A549 (cell line): ENCODE measurements at regions not wholly inside any gene's neighbourhood (a gene's known extent, or its start where the extent isn't known, plus 50 kb on each side); places are given as distances from the start of the nearest gene placed in this dataset.

ENCODE experiments used
- ATAC-seq, 2 experiments: fragments of 200-7000 bp in 1 of 2; fragments of >200 bp in 1 of 2; cut with Nextera tagmentation in 1 of 2; cut with Tn5 transposase in 1 of 2; 3 replicates each; pipeline versions ENCODE4 v1.8.0 to v1.9.1; 2018 to 2020; ENCODE audit warnings: mild to moderate bottlenecking in 1 of 2, moderate library complexity in 1 of 2
- CTCF ChIA-PET: fragments of 300-600 bp; sonication (Branson Sonifier 250); formaldehyde crosslinking; extraction: SDS; loops from one replicate; lab custom pipeline; 2021; ENCODE audit warnings: antibody characterized with exemption, inconsistent platforms; lab: Yijun Ruan, JAX
- POLR2A ChIA-PET: fragments of 350-600 bp; formaldehyde crosslinking; extraction: SDS; loops from one replicate; lab custom pipeline; 2021; ENCODE audit warnings: antibody characterized with exemption, inconsistent platforms; lab: Yijun Ruan, JAX
- DNase-seq, 2 experiments: peaks; one replicate each; pipeline versions ENCODE4 v3.0.0 to v3.0.0-alpha.2; 2011 to 2016; ENCODE audit warnings: low read depth in 1 of 2, low spot score in 1 of 2
- FAIRE-seq: peaks from 2 replicates; lab custom pipeline; 2011; peaks lifted over from hg19 to GRCh38; lab: Jason Lieb, UNC
- H3K27ac ChIP-seq, 2 experiments: fragments of >200 bp; sonication (Bioruptor Twin); formaldehyde crosslinking; 3 replicates each; pipeline ENCODE4 v1.5.1; 2016 to 2017
- H3K4me1 ChIP-seq: fragments of >200 bp; sonication (Bioruptor Twin); formaldehyde crosslinking; 3 replicates; pipeline ENCODE4 v1.6.1; 2016
- H3K4me2 ChIP-seq: fragments of >200 bp; sonication (Bioruptor Twin); formaldehyde crosslinking; 3 replicates; pipeline ENCODE4 v1.6.1; 2016
- H3K4me3 ChIP-seq: fragments of >200 bp; sonication (Bioruptor Twin); formaldehyde crosslinking; 3 replicates; pipeline ENCODE4 v1.5.1; 2016
- H3K9me3 ChIP-seq: fragments of >200 bp; sonication (Bioruptor Twin); formaldehyde crosslinking; 3 replicates; pipeline ENCODE4 v1.6.1; 2016
- BCL3 ChIP-seq: fragments of >200 bp; sonication (Bioruptor Twin); formaldehyde crosslinking; IDR thresholded peaks from 3 replicates; pipeline ENCODE4 v1.6.1; 2016
- CEBPB ChIP-seq, 2 experiments: fragments of >200 bp in 1 of 2; sonication (Bioruptor Twin) in 1 of 2; formaldehyde crosslinking in 1 of 2; IDR thresholded peaks; 2 replicates each; pipeline ENCODE4 v1.6.1; 2012 to 2016
- CHD2 ChIP-seq: fragments of 150-350 bp; IDR thresholded peaks from 2 replicates; pipeline ENCODE4 v1.6.1; 2014; ENCODE audit warnings: low read length; ENCODE audit not compliant: partially characterized antibody
- CHD4 ChIP-seq: fragments of 200-600 bp; sonication (generic); IDR thresholded peaks from 2 replicates; pipeline ENCODE4 v1.6.1; 2016; ENCODE audit warnings: antibody characterized with exemption, mild to moderate bottlenecking, borderline replicate concordance
- E2F6 ChIP-seq: IDR thresholded peaks from 2 replicates; pipeline ENCODE4 v1.6.1; 2012; ENCODE audit warnings: low read depth, borderline replicate concordance
- ESRRA ChIP-seq: fragments of 150-350 bp; IDR thresholded peaks from 2 replicates; pipeline ENCODE4 v1.6.1; 2014; ENCODE audit warnings: mild to moderate bottlenecking, low read length, borderline replicate concordance
- FOSB ChIP-seq: fragments of 250-450 bp; sonication (Bioruptor Pico); IDR thresholded peaks from 2 replicates; pipeline ENCODE4 v1.5.0; 2020; ENCODE audit warnings: mild to moderate bottlenecking, moderate library complexity
- FOSL2 ChIP-seq, 2 experiments: fragments of 450-650 bp in 1 of 2; fragments of >200 bp in 1 of 2; sonication (Bioruptor Twin) in 1 of 2; formaldehyde crosslinking; IDR thresholded peaks; 2 replicates each; pipeline versions ENCODE4 v1.5.0 to v1.6.1; 2016 to 2020; ENCODE audit warnings: mild to moderate bottlenecking in 1 of 2, moderate library complexity in 1 of 2
- FOXS1 ChIP-seq: fragments of 250-450 bp; sonication (Bioruptor Pico); IDR thresholded peaks from 2 replicates; pipeline ENCODE4 v1.5.0; 2020; ENCODE audit warnings: mild to moderate bottlenecking, moderate library complexity
- GATA3 ChIP-seq: IDR thresholded peaks from 2 replicates; pipeline ENCODE4 v1.6.1; 2012; ENCODE audit warnings: borderline replicate concordance
- HEYL ChIP-seq: fragments of 250-450 bp; sonication (Bioruptor Pico); IDR thresholded peaks from 2 replicates; pipeline ENCODE4 v1.8.0; 2021; ENCODE audit warnings: mild to moderate bottlenecking, moderate library complexity
- HOXA7 ChIP-seq: fragments of 250-450 bp; sonication (Bioruptor Pico); IDR thresholded peaks from 2 replicates; pipeline ENCODE4 v1.5.0; 2020; ENCODE audit warnings: mild to moderate bottlenecking, moderate library complexity
- HOXB13 ChIP-seq: fragments of 250-450 bp; sonication (Bioruptor Pico); IDR thresholded peaks from 2 replicates; pipeline ENCODE4 v1.5.0; 2020; ENCODE audit warnings: low read depth, mild to moderate bottlenecking, moderate library complexity
- JUN ChIP-seq, 2 experiments: fragments of >200 bp; sonication (Bioruptor Twin); formaldehyde crosslinking; IDR thresholded peaks; 2 replicates in 1 of 2; 3 replicates in 1 of 2; pipeline ENCODE4 v1.6.1; 2016 to 2017
- JUNB ChIP-seq: fragments of >200 bp; sonication (Bioruptor Twin); formaldehyde crosslinking; IDR thresholded peaks from 2 replicates; pipeline ENCODE4 v1.6.1; 2016
- KDM1A ChIP-seq: fragments of 200-600 bp; sonication (generic); IDR thresholded peaks from 2 replicates; pipeline ENCODE4 v1.6.1; 2016; ENCODE audit warnings: low read depth, mild to moderate bottlenecking
- MAZ ChIP-seq: fragments of 150-350 bp; IDR thresholded peaks from 2 replicates; pipeline ENCODE4 v1.6.1; 2014; ENCODE audit warnings: antibody characterized with exemption, low read depth, low read length, borderline replicate concordance
- NFE2L2 ChIP-seq: fragments of 150-350 bp; conservative IDR thresholded peaks from 2 replicates; pipeline ENCODE4 v1.6.1; 2014; ENCODE audit warnings: low read length
- NPAS2 ChIP-seq: fragments of 250-450 bp; sonication (Bioruptor Pico); IDR thresholded peaks from 2 replicates; pipeline ENCODE4 v1.8.0; 2022; ENCODE audit warnings: mild to moderate bottlenecking, moderate library complexity, borderline replicate concordance
- PBX3 ChIP-seq: IDR thresholded peaks from 2 replicates; pipeline ENCODE4 v1.6.1; 2012
- RAD21 ChIP-seq, 2 experiments: fragments of >200 bp in 1 of 2; sonication (Bioruptor Twin) in 1 of 2; formaldehyde crosslinking in 1 of 2; IDR thresholded peaks in 1 of 2; conservative IDR thresholded peaks in 1 of 2; 2 replicates in 1 of 2; 3 replicates in 1 of 2; pipeline ENCODE4 v1.6.1; 2012 to 2018; ENCODE audit warnings: inconsistent platforms in 1 of 2
- SREBF2 ChIP-seq: fragments of 450-650 bp; IDR thresholded peaks from 2 replicates; pipeline ENCODE4 v1.6.1; 2014; ENCODE audit warnings: mild to moderate bottlenecking, moderate library complexity
- USF2 ChIP-seq: fragments of 450-650 bp; IDR thresholded peaks from 2 replicates; pipeline ENCODE4 v1.6.1; 2014; ENCODE audit warnings: antibody characterized with exemption
- ZFP36 ChIP-seq: fragments of 450-650 bp; IDR thresholded peaks from 2 replicates; pipeline ENCODE4 v1.6.1; 2014; ENCODE audit warnings: borderline replicate concordance; ENCODE audit not compliant: partially characterized antibody
- WGBS: methylation state at CpG from one replicate; pipeline ENCODE4 v1.1.6; 2017; ENCODE audit errors: missing lambda C conversion rate; 5-methylcytosine and 5-hydroxymethylcytosine counted together

- POLR2A ChIA-PET = no interaction called here
- WGBS = 64% methylated on average over 3 of the region's 3 CpGs
- no peak overlapping the region for H3K4me3 ChIP-seq
- no peak for DNase-seq
- TF ChIP-seq PBX3 = no peak
- TF ChIP-seq RAD21 (conservative IDR thresholded peaks at IDR 0.05 in 1 of 2, IDR thresholded peaks at IDR 0.05 in 1 of 2) = no peak
- TF ChIP-seq JUNB = no peak
- no peak for TF ChIP-seq FOSB (CRISPR knock-in tag)
- H3K27ac ChIP-seq = no peak overlapping the region
- CTCF ChIA-PET = interaction anchor here (1.0 kb wide), 1 partner anchor 66 kb away, joined by 3 read pairs; no protein-coding TSS in a partner anchor
- ATAC-seq = no peak
- H3K9me3 ChIP-seq = 0 out of 3 replicates have a peak, but pooled peaks cover 2% of the 10 kb centered on the region
- no peak for FAIRE-seq
- no peak overlapping the region for H3K4me2 ChIP-seq
- H3K4me1 ChIP-seq = no peaks in the 10 kb centered on the region
Measured at GRCh38 chr15:100807028-100807427, 72.6 kb upstream of the ALDH1A3 start.

GRCh38 chr15:100808691-100809090, 70.9 kb upstream of the ALDH1A3 start:
- WGBS = 33% methylated on average over 3 of the region's 3 CpGs
- FAIRE-seq (no peak), ATAC-seq (0 out of 6 replicates have a peak, but pooled peaks of 1 of the 2 experiments have one; percentile 25), DNase-seq (no peak)
- no peak for TF ChIP-seq ZFP36
- peak; percentile 21; the same call in 1 of the 2 replicates for TF ChIP-seq USF2
- ChIA-PET POLR2A (no interaction called here), CTCF (interaction anchor here (1.1 kb wide), 1 partner anchor 38 kb away, joined by 5 read pairs; no protein-coding TSS in a partner anchor)
- H3K27ac ChIP-seq = no peak overlapping the region
- no peaks in the 10 kb centered on the region for H3K4me1 ChIP-seq
- no peak overlapping the region for H3K4me2 ChIP-seq
- H3K9me3 ChIP-seq = 0 out of 3 replicates have a peak, but pooled peaks cover 2% of the 10 kb centered on the region
- H3K4me3 ChIP-seq = no peak overlapping the region

- DNase-seq = no peak
- no peak for ATAC-seq
- CTCF ChIA-PET = no interaction called here
- FAIRE-seq = no peak
- Histone ChIP-seq H3K27ac (no peak overlapping the region), H3K4me2 (no peak overlapping the region), H3K4me3 (no peak overlapping the region), H3K9me3 (0 out of 3 replicates have a peak, but pooled peaks cover 2% of the 10 kb centered on the region), H3K4me1 (no peaks in the 10 kb centered on the region)
- POLR2A ChIA-PET = no interaction called here
- no peak for TF ChIP-seq JUN (IDR thresholded peaks at IDR 0.05)
- TF ChIP-seq E2F6 = no peak
- no peak for TF ChIP-seq NPAS2
- TF ChIP-seq MAZ = no peak
Measured at GRCh38 chr15:100809151-100809550, 70.5 kb upstream of the ALDH1A3 start.

GRCh38 chr15:100809587-100809986, 70.0 kb upstream of the ALDH1A3 start:
- 82% methylated on average over 3 of the region's 3 CpGs for WGBS
- DNase-seq = no peak
- ChIA-PET POLR2A (no interaction called here), CTCF (no interaction called here)
- Histone ChIP-seq H3K27ac (no peak overlapping the region), H3K4me3 (no peak overlapping the region), H3K4me1 (no peaks in the 10 kb centered on the region)
- FAIRE-seq = no peak
- ATAC-seq = no peak
- no peak for TF ChIP-seq CEBPB (IDR thresholded peaks at IDR 0.05)
- TF ChIP-seq BCL3 = no peak
- no peak for TF ChIP-seq CHD4
- no peak for TF ChIP-seq GATA3
- no peak for TF ChIP-seq FOXS1 (CRISPR knock-in tag)
- TF ChIP-seq SREBF2 = no peak
- no peak for TF ChIP-seq E2F6
- TF ChIP-seq CHD2 = no peak
- no peak for TF ChIP-seq MAZ
- no peak for TF ChIP-seq NFE2L2
- no peak for TF ChIP-seq KDM1A
- no peak for TF ChIP-seq ESRRA
- no peak for TF ChIP-seq FOSB (CRISPR knock-in tag)
- TF ChIP-seq FOSL2 (IDR thresholded peaks at IDR 0.05) = no peak
- no peak for TF ChIP-seq FOSL2 (CRISPR knock-in tag; IDR thresholded peaks at IDR 0.05)
- TF ChIP-seq HEYL (CRISPR knock-in tag) = no peak
- no peak for TF ChIP-seq HOXA7
- no peak for TF ChIP-seq HOXB13 (CRISPR knock-in tag)
- no peak for TF ChIP-seq NPAS2
- TF ChIP-seq, all 56 proteins: peak for 0
- Histone ChIP-seq H3K4me2 (no peak overlapping the region), H3K9me3 (0 out of 3 replicates have a peak, but pooled peaks cover 2% of the 10 kb centered on the region)
